ENCODE measurements at regions not wholly inside any gene's neighbourhood (a gene's known extent, or its start where the extent isn't known, plus 50 kb on each side); places are given as distances from the start of the nearest gene placed in this dataset.

GRCh38 chr11:95717314-95717713 lies 72.3 kb downstream of the FAM76B start:
- no peak for DNase-seq (ENCODE audit: low read depth)

- DNase-seq (ENCODE audit: low read depth): no peak
Observed at GRCh38 chr11:95716266-95716665, 73.3 kb downstream of the FAM76B start.

- DNase-seq (ENCODE audit: low read depth): no peak
Observed at GRCh38 chr11:95715777-95716241, 73.8 kb downstream of the FAM76B start.

- DNase-seq (ENCODE audit: low read depth): no peak
Observed at GRCh38 chr11:95714843-95715776, 74.5 kb downstream of the FAM76B start.

- no peak for DNase-seq (ENCODE audit: low read depth)
Observed at GRCh38 chr11:95713428-95713827, 76.2 kb downstream of the FAM76B start.

GRCh38 chr11:95711945-95712221 lies 77.7 kb downstream of the FAM76B start:
- DNase-seq (ENCODE audit: low read depth): no peak

- DNase-seq (ENCODE audit: low read depth): no peak
Observed at GRCh38 chr11:95711162-95711944, 78.2 kb downstream of the FAM76B start.

- DNase-seq (ENCODE audit: low read depth): no peak
Observed at GRCh38 chr11:95708681-95709080, 80.9 kb downstream of the FAM76B start.

- no peak for DNase-seq (ENCODE audit: low read depth)
Observed at GRCh38 chr11:95706974-95707387, 82.6 kb downstream of the FAM76B start.

- DNase-seq (ENCODE audit: low read depth): peak; percentile 68
Observed at GRCh38 chr11:95705485-95706124, 84.0 kb downstream of the FAM76B start.

GRCh38 chr11:95704865-95705264 lies 84.7 kb downstream of the FAM76B start:
- DNase-seq (ENCODE audit: low read depth): no peak

- no peak for DNase-seq (ENCODE audit: low read depth)
Observed at GRCh38 chr11:95703049-95703448, 86.5 kb downstream of the FAM76B start.

- DNase-seq (ENCODE audit: low read depth): peak; percentile 45
Observed at GRCh38 chr11:95702526-95702925, 87.1 kb downstream of the FAM76B start.

GRCh38 chr11:95700471-95700817 lies 89.1 kb downstream of the FAM76B start:
- DNase-seq (ENCODE audit: low read depth): no peak

- no peak for DNase-seq (ENCODE audit: low read depth)
Observed at GRCh38 chr11:95699631-95700470, 89.7 kb downstream of the FAM76B start.

- DNase-seq (ENCODE audit: low read depth): no peak
Observed at GRCh38 chr11:95698676-95699557, 90.7 kb downstream of the FAM76B start.

GRCh38 chr11:95697614-95698408 lies 91.8 kb downstream of the FAM76B start:
- DNase-seq (ENCODE audit: low read depth): no peak

- DNase-seq (ENCODE audit: low read depth): no peak
Observed at GRCh38 chr11:95695181-95695580, 94.4 kb downstream of the FAM76B start.

- no peak for DNase-seq (ENCODE audit: low read depth)
Observed at GRCh38 chr11:95693298-95693697, 96.3 kb downstream of the FAM76B start.

Data from forelimb muscle (tissue), 1 donor.